GM18517 (cell line): ENCODE measurements at regions not wholly inside any gene's neighbourhood (a gene's known extent, or its start where the extent isn't known, plus 50 kb on each side); places are given as distances from the start of the nearest gene placed in this dataset.
"Not testable (repeated sequence)": the region's sequence is repeated elsewhere in the genome, so short reads cannot be mapped to it uniquely, and the experiment has no call there.

Experiments used
- ATAC-seq: cut with Tn5 transposase; IDR thresholded peaks from one replicate; pipeline ENCODE4 v1.9.1; 2021; ENCODE audit warnings: mild to moderate bottlenecking, moderate library complexity; ENCODE audit not compliant: unreplicated experiment

- ATAC-seq, result not testable (repeated sequence)
Measured at GRCh38 chr3:107909583-107909982, 181.2 kb downstream of the CD47 start.

GRCh38 chr3:107907996-107908395, 182.8 kb downstream of the CD47 start:
- no peak for ATAC-seq

GRCh38 chr3:107904536-107905066, 186.2 kb downstream of the CD47 start:
- no peak for ATAC-seq

- ATAC-seq, result no peak
Measured at GRCh38 chr3:107899990-107900651, 190.7 kb downstream of the CD47 start.

GRCh38 chr3:107897471-107898061, 193.3 kb downstream of the CD47 start:
- ATAC-seq, result no peak

- no peak for ATAC-seq
Measured at GRCh38 chr3:107894998-107895397, 195.8 kb downstream of the CD47 start.

GRCh38 chr3:107892955-107893624, 197.7 kb downstream of the CD47 start:
- no peak for ATAC-seq

GRCh38 chr3:107884719-107885460, 205.9 kb downstream of the CD47 start:
- no peak for ATAC-seq

- no peak for ATAC-seq
Measured at GRCh38 chr3:107884028-107884427, 206.8 kb downstream of the CD47 start.

- no peak for ATAC-seq
Measured at GRCh38 chr3:107882881-107883280, 207.9 kb downstream of the CD47 start.

GRCh38 chr3:107882261-107882660, 208.6 kb downstream of the CD47 start:
- no peak for ATAC-seq

- no peak for ATAC-seq
Measured at GRCh38 chr3:107881509-107881908, 209.3 kb downstream of the CD47 start.

- no peak for ATAC-seq
Measured at GRCh38 chr3:107880702-107881101, 210.1 kb downstream of the CD47 start.

GRCh38 chr3:107877936-107878335, 212.9 kb downstream of the CD47 start:
- ATAC-seq, result no peak

- no peak for ATAC-seq
Measured at GRCh38 chr3:107870943-107871638, 219.7 kb downstream of the CD47 start.

- ATAC-seq, result no peak
Measured at GRCh38 chr3:107870096-107870495, 220.7 kb downstream of the CD47 start.

- no peak for ATAC-seq
Measured at GRCh38 chr3:107868449-107868848, 222.4 kb downstream of the CD47 start.

GRCh38 chr3:107861904-107862303, 228.9 kb downstream of the CD47 start:
- peak; percentile 81 for ATAC-seq

GRCh38 chr3:107861422-107861821, 229.4 kb downstream of the CD47 start:
- no peak for ATAC-seq
